ENCODE measurements at regions not wholly inside any gene's neighbourhood (a gene's known extent, or its start where the extent isn't known, plus 50 kb on each side); places are given as distances from the start of the nearest gene placed in this dataset.

DNA sequence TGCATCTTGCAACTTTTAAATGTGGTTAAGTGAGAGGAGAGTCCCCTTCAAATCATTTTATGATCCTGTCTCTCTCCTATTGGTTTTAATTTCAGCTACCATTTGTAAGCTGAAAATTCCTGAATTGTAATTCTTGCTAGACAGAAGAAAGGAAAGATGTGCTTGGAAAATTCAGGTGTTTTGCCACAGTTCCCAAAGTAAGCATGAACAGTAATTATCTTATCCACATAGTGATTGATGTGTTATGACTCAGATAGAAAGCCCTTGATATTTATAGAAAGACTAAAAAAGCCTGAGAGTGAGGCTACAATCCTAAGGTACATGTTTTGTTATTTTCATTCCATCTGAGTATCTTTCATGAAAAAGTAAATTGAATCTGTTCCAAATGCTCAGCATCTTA is 492.5 kb downstream of the MAT2B start:
- H3K27ac ChIP-seq, result no peak overlapping the region

GRCh38 chr5:164000241-164000640 is 494.8 kb downstream of the MAT2B start:
- Histone ChIP-seq H3K27me3 (no peaks in the 10 kb centered on the region), H3K9me3 (ENCODE audit: low read depth) (no peaks in the 10 kb centered on the region), H3K27ac (no peak overlapping the region), H3K4me1 (ENCODE audit: low read depth) (peaks cover 35% of the 10 kb centered on the region), H3K36me3 (no peaks in the 10 kb centered on the region), H3K4me3 (no peak overlapping the region)
- no peak for DNase-seq (ENCODE audit: low read depth in 1 of 2, low spot score in 1 of 2)
- TF ChIP-seq, protein P1, sequence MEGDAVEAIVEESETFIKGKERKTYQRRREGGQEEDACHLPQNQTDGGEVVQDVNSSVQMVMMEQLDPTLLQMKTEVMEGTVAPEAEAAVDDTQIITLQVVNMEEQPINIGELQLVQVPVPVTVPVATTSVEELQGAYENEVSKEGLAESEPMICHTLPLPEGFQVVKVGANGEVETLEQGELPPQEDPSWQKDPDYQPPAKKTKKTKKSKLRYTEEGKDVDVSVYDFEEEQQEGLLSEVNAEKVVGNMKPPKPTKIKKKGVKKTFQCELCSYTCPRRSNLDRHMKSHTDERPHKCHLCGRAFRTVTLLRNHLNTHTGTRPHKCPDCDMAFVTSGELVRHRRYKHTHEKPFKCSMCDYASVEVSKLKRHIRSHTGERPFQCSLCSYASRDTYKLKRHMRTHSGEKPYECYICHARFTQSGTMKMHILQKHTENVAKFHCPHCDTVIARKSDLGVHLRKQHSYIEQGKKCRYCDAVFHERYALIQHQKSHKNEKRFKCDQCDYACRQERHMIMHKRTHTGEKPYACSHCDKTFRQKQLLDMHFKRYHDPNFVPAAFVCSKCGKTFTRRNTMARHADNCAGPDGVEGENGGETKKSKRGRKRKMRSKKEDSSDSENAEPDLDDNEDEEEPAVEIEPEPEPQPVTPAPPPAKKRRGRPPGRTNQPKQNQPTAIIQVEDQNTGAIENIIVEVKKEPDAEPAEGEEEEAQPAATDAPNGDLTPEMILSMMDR (IDR thresholded peaks at IDR 0.05; ENCODE audit: low read depth, low read length), result no peak

More for the DNA sequence above, 492.5 kb downstream of the MAT2B start:
- no peak overlapping the region for H3K4me3 ChIP-seq
- peaks cover 36% of the 10 kb centered on the region for H3K4me1 ChIP-seq (ENCODE audit: low read depth)
- no peaks in the 10 kb centered on the region for H3K36me3 ChIP-seq
- H3K27me3 ChIP-seq, result no peaks in the 10 kb centered on the region
- TF ChIP-seq, protein P1 (IDR thresholded peaks at IDR 0.05; ENCODE audit: low read depth, low read length), result no peak
- no peak for DNase-seq (ENCODE audit: low read depth in 1 of 2, low spot score in 1 of 2)
- H3K9me3 ChIP-seq (ENCODE audit: low read depth), result no peaks in the 10 kb centered on the region

GRCh38 chr5:164000819-164001218 is 495.4 kb downstream of the MAT2B start:
- Histone ChIP-seq H3K9me3 (ENCODE audit: low read depth) (no peaks in the 10 kb centered on the region), H3K4me1 (ENCODE audit: low read depth) (peaks cover 29% of the 10 kb centered on the region), H3K27ac (no peak overlapping the region), H3K4me3 (no peak overlapping the region), H3K36me3 (no peaks in the 10 kb centered on the region), H3K27me3 (no peaks in the 10 kb centered on the region)
- TF ChIP-seq, protein P1 (IDR thresholded peaks at IDR 0.05; ENCODE audit: low read depth, low read length), result no peak
- no peak for DNase-seq (ENCODE audit: low read depth in 1 of 2, low spot score in 1 of 2)

DNA sequence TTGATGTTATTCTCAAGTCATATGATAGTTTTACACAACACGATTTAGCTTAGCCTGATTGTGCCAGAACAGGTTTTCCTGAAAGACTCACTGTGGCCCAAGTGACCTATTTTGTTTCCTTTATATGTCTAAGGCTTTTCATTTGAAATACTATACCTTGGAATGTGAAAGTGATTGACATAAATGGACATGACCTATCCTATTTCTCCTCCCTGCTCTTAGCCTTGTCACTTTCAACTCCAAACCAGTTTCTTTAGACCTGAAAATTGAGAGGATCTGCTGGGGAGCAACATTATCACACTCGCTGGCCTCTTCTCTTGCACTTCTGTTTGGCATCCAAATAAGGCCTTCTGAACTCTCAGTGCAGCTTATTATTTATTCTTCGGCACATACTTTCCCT is 496.8 kb downstream of the MAT2B start:
- Histone ChIP-seq H3K27ac (peak overlapping the region; percentile 80), H3K4me1 (ENCODE audit: low read depth) (peaks cover 28% of the 10 kb centered on the region), H3K27me3 (no peaks in the 10 kb centered on the region), H3K9me3 (ENCODE audit: low read depth) (no peaks in the 10 kb centered on the region), H3K36me3 (no peaks in the 10 kb centered on the region), H3K4me3 (no peak overlapping the region)
- TF ChIP-seq, protein P1 (IDR thresholded peaks at IDR 0.05; ENCODE audit: low read depth, low read length), result no peak
- DNase-seq (ENCODE audit: low read depth in 1 of 2, low spot score in 1 of 2), result no peak

- peaks cover 28% of the 10 kb centered on the region for H3K4me1 ChIP-seq (ENCODE audit: low read depth)
- H3K27me3 ChIP-seq, result no peaks in the 10 kb centered on the region
- peak in 1 of 2 donors; percentile 5 for DNase-seq (ENCODE audit: low read depth in 1 of 2, low spot score in 1 of 2)
- no peak overlapping the region for H3K4me3 ChIP-seq
- TF ChIP-seq, protein P1 (IDR thresholded peaks at IDR 0.05; ENCODE audit: low read depth, low read length), result no peak
- no peaks in the 10 kb centered on the region for H3K36me3 ChIP-seq
- peak overlapping the region; percentile 80 for H3K27ac ChIP-seq
- no peaks in the 10 kb centered on the region for H3K9me3 ChIP-seq (ENCODE audit: low read depth)
Observed at GRCh38 chr5:164002628-164003027, 497.2 kb downstream of the MAT2B start.

DNA sequence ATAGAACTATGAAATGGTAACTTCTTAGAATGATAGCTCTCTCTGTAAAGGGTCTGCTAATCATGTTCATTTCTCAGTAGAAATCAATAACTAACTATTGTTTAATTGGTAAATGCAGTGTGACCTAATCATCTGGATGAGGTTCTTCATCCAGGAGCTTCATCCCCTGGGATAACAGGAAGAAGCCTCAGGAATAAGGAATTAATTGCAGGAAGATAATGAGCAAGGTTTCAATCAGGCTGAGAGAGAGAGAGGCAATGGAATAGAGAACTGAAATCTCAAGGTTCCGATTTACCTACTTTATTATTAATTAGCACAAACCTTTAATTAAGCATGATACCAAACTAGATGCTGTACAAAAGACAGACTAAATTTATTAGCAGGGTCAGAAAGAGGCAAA is 499.7 kb downstream of the MAT2B start:
- H3K4me3 ChIP-seq, result no peak overlapping the region
- no peaks in the 10 kb centered on the region for H3K9me3 ChIP-seq (ENCODE audit: low read depth)
- no peaks in the 10 kb centered on the region for H3K36me3 ChIP-seq
- H3K4me1 ChIP-seq (ENCODE audit: low read depth), result peaks cover 9% of the 10 kb centered on the region
- no peak overlapping the region for H3K27ac ChIP-seq
- no peak for DNase-seq (ENCODE audit: low read depth in 1 of 2, low spot score in 1 of 2)
- TF ChIP-seq, protein P1 (IDR thresholded peaks at IDR 0.05; ENCODE audit: low read depth, low read length), result no peak
- no peaks in the 10 kb centered on the region for H3K27me3 ChIP-seq

All from cardiac muscle cell (in vitro differentiated cells and primary cell).